ENCODE measurements at regions not wholly inside any gene's neighbourhood (a gene's known extent, or its start where the extent isn't known, plus 50 kb on each side); places are given as distances from the start of the nearest gene placed in this dataset.

DNA sequence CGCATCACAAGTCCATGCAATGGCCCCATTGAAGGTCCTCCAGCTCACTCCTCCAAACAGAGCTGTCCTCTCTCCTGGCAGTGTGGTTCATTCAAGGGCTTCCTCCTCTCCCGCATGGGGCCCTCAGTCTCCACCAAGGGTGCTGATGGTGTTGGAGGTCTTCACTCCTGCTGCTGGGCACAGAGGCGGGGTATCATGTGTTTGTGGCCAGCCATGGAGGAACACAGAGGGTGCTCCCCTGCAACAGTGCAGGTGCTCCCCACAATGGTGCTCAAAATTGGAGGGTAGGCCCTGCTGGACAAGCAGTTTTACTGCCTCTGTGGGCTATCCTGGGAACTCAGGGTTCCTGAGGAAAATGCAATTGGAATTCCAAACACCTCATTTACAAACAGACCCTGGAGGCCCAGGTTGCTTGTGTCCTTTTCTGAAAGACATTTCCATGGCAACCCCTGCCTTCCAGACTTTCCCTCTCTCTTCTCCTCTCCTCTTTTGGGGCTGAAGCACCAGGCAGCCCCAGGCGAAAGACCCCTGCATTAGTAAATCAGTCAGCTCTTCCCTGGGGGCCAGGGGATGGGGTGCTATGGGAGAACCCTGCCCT lies 256.0 kb downstream of the HAUS1 start:
- TF ChIP-seq, protein P1, sequence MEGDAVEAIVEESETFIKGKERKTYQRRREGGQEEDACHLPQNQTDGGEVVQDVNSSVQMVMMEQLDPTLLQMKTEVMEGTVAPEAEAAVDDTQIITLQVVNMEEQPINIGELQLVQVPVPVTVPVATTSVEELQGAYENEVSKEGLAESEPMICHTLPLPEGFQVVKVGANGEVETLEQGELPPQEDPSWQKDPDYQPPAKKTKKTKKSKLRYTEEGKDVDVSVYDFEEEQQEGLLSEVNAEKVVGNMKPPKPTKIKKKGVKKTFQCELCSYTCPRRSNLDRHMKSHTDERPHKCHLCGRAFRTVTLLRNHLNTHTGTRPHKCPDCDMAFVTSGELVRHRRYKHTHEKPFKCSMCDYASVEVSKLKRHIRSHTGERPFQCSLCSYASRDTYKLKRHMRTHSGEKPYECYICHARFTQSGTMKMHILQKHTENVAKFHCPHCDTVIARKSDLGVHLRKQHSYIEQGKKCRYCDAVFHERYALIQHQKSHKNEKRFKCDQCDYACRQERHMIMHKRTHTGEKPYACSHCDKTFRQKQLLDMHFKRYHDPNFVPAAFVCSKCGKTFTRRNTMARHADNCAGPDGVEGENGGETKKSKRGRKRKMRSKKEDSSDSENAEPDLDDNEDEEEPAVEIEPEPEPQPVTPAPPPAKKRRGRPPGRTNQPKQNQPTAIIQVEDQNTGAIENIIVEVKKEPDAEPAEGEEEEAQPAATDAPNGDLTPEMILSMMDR (conservative IDR thresholded peaks at IDR 0.05; ENCODE audit: low read depth, low read length) = no peak
- TF ChIP-seq EZH2 (IDR thresholded peaks at IDR 0.05; ENCODE audit: low read length, unreplicated experiment) (no peak), EZH2phosphoT487 (IDR thresholded peaks at IDR 0.05; ENCODE audit: borderline replicate concordance, low read length) (no peak)
